ENCODE measurements at regions not wholly inside any gene's neighbourhood (a gene's known extent, or its start where the extent isn't known, plus 50 kb on each side); places are given as distances from the start of the nearest gene placed in this dataset.

DNA sequence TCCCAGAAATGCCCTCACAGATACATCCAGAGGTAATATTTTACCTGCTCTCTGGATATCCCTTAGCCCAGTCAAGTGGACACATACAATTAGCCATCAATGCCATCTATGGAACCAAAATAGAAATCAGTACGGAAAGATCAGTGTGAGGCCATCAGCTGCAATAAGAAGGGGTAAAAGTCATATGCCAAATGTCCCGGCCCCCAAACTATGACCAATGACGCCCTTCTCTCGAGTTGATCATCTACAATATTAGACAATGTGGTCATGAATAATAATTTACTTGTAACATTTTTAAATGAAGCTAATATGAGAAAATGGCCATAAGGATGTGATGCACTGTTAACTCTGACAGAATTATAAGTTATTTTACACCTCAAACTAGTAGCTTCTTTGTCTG is 588.9 kb downstream of the POM121L12 start:
- H3K27me3 ChIP-seq (ENCODE audit: insufficient read depth, low read length) = no peaks in the 10 kb centered on the region
- H3K27ac ChIP-seq (ENCODE audit: low read depth, low read length) = no peak overlapping the region
- H3K36me3 ChIP-seq (ENCODE audit: control insufficient read depth in 1 of 2, insufficient read depth in 2 of 2, low read length in 2 of 2) = no peaks in the 10 kb centered on the region
- no peak for ATAC-seq
- H3K9me2 ChIP-seq (ENCODE audit: insufficient read depth) = no peaks in the 10 kb centered on the region
- no peak for TF ChIP-seq RAD21 (IDR thresholded peaks at IDR 0.05; ENCODE audit: low read depth)
- TF ChIP-seq CBX3 (IDR thresholded peaks at IDR 0.05; ENCODE audit: low read depth) = no peak
- no peak for TF ChIP-seq EZH2phosphoT487 (IDR thresholded peaks at IDR 0.05; ENCODE audit: borderline replicate concordance)
- TF ChIP-seq JUND (IDR thresholded peaks at IDR 0.05) = no peak
- TF ChIP-seq POLR2A (IDR thresholded peaks at IDR 0.05; ENCODE audit: borderline replicate concordance, extremely low read depth, insufficient read depth, insufficient read length) = no peak
- no peak for TF ChIP-seq ZNF274 (IDR thresholded peaks at IDR 0.05; ENCODE audit: low read depth, low read length)
- no peak for TF ChIP-seq EGR1 (IDR thresholded peaks at IDR 0.05; ENCODE audit: low read depth)
- TF ChIP-seq, protein P1, sequence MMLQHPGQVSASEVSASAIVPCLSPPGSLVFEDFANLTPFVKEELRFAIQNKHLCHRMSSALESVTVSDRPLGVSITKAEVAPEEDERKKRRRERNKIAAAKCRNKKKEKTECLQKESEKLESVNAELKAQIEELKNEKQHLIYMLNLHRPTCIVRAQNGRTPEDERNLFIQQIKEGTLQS (IDR thresholded peaks at IDR 0.05) = no peak
- TF ChIP-seq, protein P2, sequence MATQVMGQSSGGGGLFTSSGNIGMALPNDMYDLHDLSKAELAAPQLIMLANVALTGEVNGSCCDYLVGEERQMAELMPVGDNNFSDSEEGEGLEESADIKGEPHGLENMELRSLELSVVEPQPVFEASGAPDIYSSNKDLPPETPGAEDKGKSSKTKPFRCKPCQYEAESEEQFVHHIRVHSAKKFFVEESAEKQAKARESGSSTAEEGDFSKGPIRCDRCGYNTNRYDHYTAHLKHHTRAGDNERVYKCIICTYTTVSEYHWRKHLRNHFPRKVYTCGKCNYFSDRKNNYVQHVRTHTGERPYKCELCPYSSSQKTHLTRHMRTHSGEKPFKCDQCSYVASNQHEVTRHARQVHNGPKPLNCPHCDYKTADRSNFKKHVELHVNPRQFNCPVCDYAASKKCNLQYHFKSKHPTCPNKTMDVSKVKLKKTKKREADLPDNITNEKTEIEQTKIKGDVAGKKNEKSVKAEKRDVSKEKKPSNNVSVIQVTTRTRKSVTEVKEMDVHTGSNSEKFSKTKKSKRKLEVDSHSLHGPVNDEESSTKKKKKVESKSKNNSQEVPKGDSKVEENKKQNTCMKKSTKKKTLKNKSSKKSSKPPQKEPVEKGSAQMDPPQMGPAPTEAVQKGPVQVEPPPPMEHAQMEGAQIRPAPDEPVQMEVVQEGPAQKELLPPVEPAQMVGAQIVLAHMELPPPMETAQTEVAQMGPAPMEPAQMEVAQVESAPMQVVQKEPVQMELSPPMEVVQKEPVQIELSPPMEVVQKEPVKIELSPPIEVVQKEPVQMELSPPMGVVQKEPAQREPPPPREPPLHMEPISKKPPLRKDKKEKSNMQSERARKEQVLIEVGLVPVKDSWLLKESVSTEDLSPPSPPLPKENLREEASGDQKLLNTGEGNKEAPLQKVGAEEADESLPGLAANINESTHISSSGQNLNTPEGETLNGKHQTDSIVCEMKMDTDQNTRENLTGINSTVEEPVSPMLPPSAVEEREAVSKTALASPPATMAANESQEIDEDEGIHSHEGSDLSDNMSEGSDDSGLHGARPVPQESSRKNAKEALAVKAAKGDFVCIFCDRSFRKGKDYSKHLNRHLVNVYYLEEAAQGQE (IDR thresholded peaks at IDR 0.05; ENCODE audit: low read depth) = no peak
- TF ChIP-seq FOSL1 (IDR thresholded peaks at IDR 0.05; ENCODE audit: low read depth) = no peak
- TF ChIP-seq, protein P3, sequence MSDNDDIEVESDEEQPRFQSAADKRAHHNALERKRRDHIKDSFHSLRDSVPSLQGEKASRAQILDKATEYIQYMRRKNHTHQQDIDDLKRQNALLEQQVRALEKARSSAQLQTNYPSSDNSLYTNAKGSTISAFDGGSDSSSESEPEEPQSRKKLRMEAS (IDR thresholded peaks at IDR 0.05) = no peak
- TF ChIP-seq TCF7L2 (IDR thresholded peaks at IDR 0.05; ENCODE audit: borderline replicate concordance, extremely low read depth, insufficient read depth, insufficient read length) = no peak
- TF ChIP-seq SIN3A (IDR thresholded peaks at IDR 0.05; ENCODE audit: low read depth) = no peak
- TF ChIP-seq POLR2AphosphoS5 (IDR thresholded peaks at IDR 0.05; ENCODE audit: low read depth, low read length) = no peak
- no peak for TF ChIP-seq EZH2 (IDR thresholded peaks at IDR 0.05)
- TF ChIP-seq SRF (IDR thresholded peaks at IDR 0.05; ENCODE audit: low read depth) = no peak
- TF ChIP-seq YY1 (IDR thresholded peaks at IDR 0.05; ENCODE audit: extremely low read depth, insufficient replicate concordance, low read depth, low read length) = no peak
- ChIA-PET POLR2A (no interaction called here), RAD21 (ENCODE audit: low non-redundant PET in 1 of 2, low total read pairs in 2 of 2, uncharacterized antibody in 2 of 2, unreplicated experiment in 2 of 2) (no interaction called here), CTCF (no interaction called here)
- no peak for DNase-seq (ENCODE audit: low read depth, low spot score)
- H3K9me3 ChIP-seq (ENCODE audit: control insufficient read depth in 1 of 2, insufficient read depth in 1 of 2, low read depth in 1 of 2, low read length in 2 of 2) = peaks cover 0 to 30% of the 10 kb centered on the region in 2 experiments; a peak in 2 of 4 replicates
- intact Hi-C loops (cut with micrococcal nuclease) = no loop called here
- no peaks in the 10 kb centered on the region for H3K4me1 ChIP-seq (ENCODE audit: control insufficient read depth in 1 of 2, insufficient read depth in 2 of 2, low read length in 2 of 2)
- H3K79me2 ChIP-seq (ENCODE audit: insufficient read depth, low read length) = no peaks in the 10 kb centered on the region
- no TSS peak for BruUV-seq (replicated peaks)
- H3K4me3 ChIP-seq (replicated peaks in 1 of 2; ENCODE audit: low read depth in 1 of 2, low read length in 2 of 2) = no peak overlapping the region
- no peak overlapping the region for H3K4me2 ChIP-seq (ENCODE audit: low read length)
- no peak overlapping the region for H3K9ac ChIP-seq (ENCODE audit: low read length)
- H4K20me1 ChIP-seq (ENCODE audit: insufficient read depth) = no peaks in the 10 kb centered on the region
- H2AFZ ChIP-seq (ENCODE audit: low read depth, low read length, poor library complexity, severe bottlenecking) = no peak overlapping the region

Measured in HCT116 (cell line).